H54 (cell line): ENCODE measurements at regions not wholly inside any gene's neighbourhood (a gene's known extent, or its start where the extent isn't known, plus 50 kb on each side); places are given as distances from the start of the nearest gene placed in this dataset.

Source experiments
- DNase-seq: peaks from one replicate; pipeline ENCODE4 v3.0.0; 2011; ENCODE audit warnings: low spot score, mixed read lengths; ENCODE audit not compliant: insufficient read length
- FAIRE-seq: peaks from 3 replicates; lab custom pipeline; 2011; peaks lifted over from hg19 to GRCh38; lab: Jason Lieb, UNC
- POLR2A ChIP-seq: IDR thresholded peaks from 2 replicates; pipeline ENCODE4 v1.6.1; 2011; ENCODE audit warnings: low read depth, mild to moderate bottlenecking, low read length

DNA sequence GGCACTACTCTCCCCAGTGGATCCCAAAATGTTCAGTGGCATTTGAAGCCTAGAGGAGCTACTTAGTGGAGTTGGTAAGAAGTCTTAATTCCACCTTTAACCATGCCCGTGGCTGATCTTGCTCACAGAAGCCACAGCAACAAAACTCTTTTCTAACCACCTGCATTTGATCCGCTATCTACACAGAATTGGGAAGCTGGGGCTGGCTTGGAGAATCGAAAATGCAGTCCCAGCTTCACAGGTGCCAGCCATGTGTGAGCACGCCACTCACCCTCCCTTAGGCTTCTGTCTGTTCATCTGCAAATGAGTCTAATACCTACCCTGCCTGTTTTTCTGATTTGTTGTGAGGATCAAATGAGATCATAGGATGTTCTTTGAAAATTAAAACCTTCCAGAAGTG, 182.6 kb downstream of the BCL11A start:
- FAIRE-seq: no peak
- no peak for DNase-seq
- TF ChIP-seq POLR2A: no peak

DNA sequence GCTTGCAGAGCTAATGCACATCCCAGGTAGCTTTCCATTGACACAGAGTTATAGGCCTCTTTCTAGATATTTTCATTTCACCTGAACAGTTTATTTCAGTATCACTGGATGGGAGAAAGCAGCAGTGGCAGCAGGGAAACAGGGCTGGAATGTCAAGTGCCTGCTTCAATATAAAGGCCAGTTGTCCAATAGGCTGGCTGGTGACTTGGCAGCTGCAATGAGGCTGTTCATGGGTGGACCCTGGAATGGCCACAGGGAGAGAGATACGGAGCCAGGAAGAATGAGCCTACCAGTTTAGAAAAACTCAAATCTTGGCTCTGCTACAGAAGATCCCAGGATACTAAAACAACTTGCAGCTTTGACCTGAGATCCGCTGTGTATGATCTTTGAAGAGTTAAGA, 185.0 kb downstream of the BCL11A start:
- TF ChIP-seq POLR2A: no peak
- no peak for DNase-seq
- FAIRE-seq: no peak

- DNase-seq (no peak), FAIRE-seq (no peak)
- no peak for TF ChIP-seq POLR2A
Observed at GRCh38 chr2:60366135-60366712, 187.2 kb downstream of the BCL11A start.

GRCh38 chr2:60365556-60365955, 187.9 kb downstream of the BCL11A start:
- no peak for FAIRE-seq
- no peak for DNase-seq
- no peak for TF ChIP-seq POLR2A

DNA sequence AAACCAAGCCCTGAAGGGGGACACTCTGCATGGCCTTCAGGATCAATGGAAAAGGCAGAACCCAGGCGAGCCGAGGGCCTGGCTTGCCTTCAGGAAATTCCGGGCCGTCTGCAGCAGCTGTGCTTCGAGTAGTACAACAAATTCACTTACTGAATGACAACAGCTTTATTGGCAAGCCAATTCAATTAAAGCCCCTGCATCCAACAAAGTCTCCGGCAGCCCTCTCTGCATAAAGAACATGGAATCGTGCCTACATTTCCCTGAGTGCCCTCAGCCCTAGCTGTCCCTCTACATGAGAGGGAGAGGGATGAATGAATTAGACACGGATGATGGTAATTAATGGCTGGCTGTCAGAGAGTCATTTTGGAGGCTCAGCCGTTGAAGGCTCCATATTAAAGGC, 189.0 kb downstream of the BCL11A start:
- no peak for TF ChIP-seq POLR2A
- DNase-seq: no peak
- FAIRE-seq: no peak

DNA sequence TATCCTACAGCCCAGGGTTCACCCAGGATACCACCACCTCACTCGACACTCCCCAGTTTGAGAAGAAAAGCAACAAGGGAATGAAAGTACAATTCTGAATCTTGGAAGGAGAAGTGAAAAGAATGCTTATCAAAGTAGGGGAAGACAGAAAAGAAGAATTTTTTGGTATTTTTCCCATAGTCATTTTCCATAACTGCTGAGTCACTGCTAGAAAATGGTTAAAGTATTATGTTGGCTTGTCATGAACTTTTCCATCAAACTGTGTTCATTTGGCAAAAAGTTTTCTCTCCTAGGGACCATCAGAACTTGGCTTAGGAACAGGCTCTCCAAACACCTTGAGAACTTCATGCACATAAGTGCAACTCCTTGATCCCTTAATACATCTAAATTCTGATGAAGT, 192.0 kb downstream of the BCL11A start:
- DNase-seq: no peak
- TF ChIP-seq POLR2A: no peak
- no peak for FAIRE-seq

- FAIRE-seq (no peak), DNase-seq (no peak)
- no peak for TF ChIP-seq POLR2A
Observed at GRCh38 chr2:60359569-60359968, 193.9 kb downstream of the BCL11A start.

DNA sequence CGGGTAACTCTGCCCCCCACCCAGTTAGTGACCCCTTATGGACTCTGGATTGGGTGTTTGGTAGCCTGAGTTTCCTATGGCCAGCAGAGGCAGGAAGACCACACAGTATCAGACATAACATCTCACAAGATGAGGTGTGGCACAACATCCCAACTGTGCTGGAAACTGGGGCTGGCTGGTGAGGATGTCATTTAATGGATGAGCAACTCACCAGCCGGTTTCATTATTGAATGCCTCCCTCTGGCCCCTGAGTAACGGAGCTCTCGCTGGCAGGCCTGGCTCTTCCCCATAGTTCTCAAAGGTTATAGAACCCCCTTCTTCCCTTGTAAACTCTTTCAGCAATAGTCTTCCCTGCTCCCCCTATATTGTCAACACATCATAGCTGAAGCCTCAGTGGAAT, 195.0 kb downstream of the BCL11A start:
- FAIRE-seq (no peak), DNase-seq (no peak)
- no peak for TF ChIP-seq POLR2A

GRCh38 chr2:60357996-60358395, 195.5 kb downstream of the BCL11A start:
- FAIRE-seq (no peak), DNase-seq (no peak)
- no peak for TF ChIP-seq POLR2A

DNA sequence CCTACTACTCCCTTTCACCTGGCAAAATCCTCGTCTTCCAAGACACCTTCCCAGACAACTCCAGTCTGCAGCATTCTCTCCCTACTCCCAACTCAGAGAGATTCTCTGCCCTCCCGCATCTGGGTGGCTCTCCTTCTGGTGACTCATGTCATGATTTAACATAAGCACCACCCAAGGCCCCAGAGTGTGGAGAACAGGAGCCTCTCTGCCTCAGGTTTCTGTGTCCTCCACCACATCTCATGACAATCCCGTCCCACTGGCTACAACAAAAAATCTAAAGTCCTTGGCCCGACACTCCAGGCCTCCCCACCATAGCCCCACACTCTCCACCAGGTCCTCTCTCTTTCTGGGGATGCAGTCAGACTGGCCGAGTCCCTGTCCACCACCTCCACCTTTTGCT, 197.1 kb downstream of the BCL11A start:
- FAIRE-seq (no peak), DNase-seq (no peak)
- no peak for TF ChIP-seq POLR2A

- DNase-seq: no peak
- TF ChIP-seq POLR2A: no peak
- FAIRE-seq: no peak
Observed at GRCh38 chr2:60355849-60356261, 197.6 kb downstream of the BCL11A start.

GRCh38 chr2:60354713-60355112, 198.7 kb downstream of the BCL11A start:
- FAIRE-seq: no peak
- TF ChIP-seq POLR2A: no peak

GRCh38 chr2:60353863-60354262, 199.6 kb downstream of the BCL11A start:
- no peak for TF ChIP-seq POLR2A
- DNase-seq (no peak), FAIRE-seq (no peak)

More at GRCh38 chr2:60354713-60355112, 198.7 kb downstream of the BCL11A start:
- DNase-seq: no peak

- FAIRE-seq: no peak
- no peak for TF ChIP-seq POLR2A
Observed at GRCh38 chr2:60353406-60353800, 200.1 kb downstream of the BCL11A start.

More at GRCh38 chr2:60353406-60353800, 200.1 kb downstream of the BCL11A start:
- no peak for DNase-seq
